SK-N-SH treated with all-trans-retinoic acid at 6 μM for 48 hours (cell line): ENCODE measurements at regions not wholly inside any gene's neighbourhood (a gene's known extent, or its start where the extent isn't known, plus 50 kb on each side); places are given as distances from the start of the nearest gene placed in this dataset.

Experiments used
- ATAC-seq: fragments of 200-7000 bp; cut with Tn5 transposase; 3 replicates; pipeline ENCODE4 v1.9.1; 2020; ENCODE audit warnings: mild to moderate bottlenecking, moderate library complexity
- ARNTL ChIP-seq: fragments of 450-650 bp; formaldehyde crosslinking; IDR thresholded peaks from 2 replicates; pipeline ENCODE4 v1.5.0; 2020; ENCODE audit warnings: low read depth, mild to moderate bottlenecking, moderate library complexity, borderline replicate concordance
- BACH2 ChIP-seq: fragments of 250-450 bp; sonication (Bioruptor Pico); IDR thresholded peaks from 2 replicates; pipeline ENCODE4 v1.9.0; 2021; ENCODE audit warnings: mild to moderate bottlenecking, borderline replicate concordance
- CSDC2 ChIP-seq: fragments of 250-450 bp; sonication (Bioruptor Pico); IDR thresholded peaks from 2 replicates; pipeline ENCODE4 v1.5.0; 2020; ENCODE audit warnings: mild to moderate bottlenecking, moderate library complexity
- ESRRG ChIP-seq: fragments of 250-450 bp; sonication (Bioruptor Pico); IDR thresholded peaks from 2 replicates; pipeline ENCODE4 v1.6.1; 2021; ENCODE audit warnings: mild to moderate bottlenecking
- GLIS3 ChIP-seq: fragments of 250-450 bp; sonication (Bioruptor Pico); IDR thresholded peaks from 2 replicates; pipeline ENCODE4 v1.5.0; 2020; ENCODE audit warnings: mild to moderate bottlenecking, moderate library complexity
- ISL1 ChIP-seq: fragments of 250-450 bp; sonication (Bioruptor Pico); IDR thresholded peaks from 2 replicates; pipeline ENCODE4 v2.1.2; 2022; ENCODE audit warnings: mild to moderate bottlenecking, moderate library complexity
- OSR1 ChIP-seq: fragments of 250-450 bp; sonication (Bioruptor Pico); IDR thresholded peaks from 2 replicates; pipeline ENCODE4 v1.8.0; 2022; ENCODE audit warnings: moderate library complexity, mild to moderate bottlenecking, inconsistent platforms
- PPARA ChIP-seq: fragments of 250-450 bp; sonication (Bioruptor Pico); IDR thresholded peaks from 2 replicates; pipeline ENCODE4 v1.5.0; 2020; ENCODE audit warnings: mild to moderate bottlenecking, borderline replicate concordance
- RARB ChIP-seq: fragments of 250-450 bp; sonication (Bioruptor Pico); IDR thresholded peaks from 2 replicates; pipeline ENCODE4 v1.8.0; 2021; ENCODE audit warnings: mild to moderate bottlenecking, moderate library complexity
- SNAI2 ChIP-seq: fragments of 250-450 bp; sonication (Bioruptor Pico); IDR thresholded peaks from 2 replicates; pipeline ENCODE4 v1.5.0; 2020; ENCODE audit warnings: mild to moderate bottlenecking, moderate library complexity
- TCF4 ChIP-seq: fragments of 250-450 bp; sonication (Bioruptor Pico); IDR thresholded peaks from 2 replicates; pipeline ENCODE4 v1.8.0; 2021; ENCODE audit warnings: mild to moderate bottlenecking, moderate library complexity, borderline replicate concordance
- TOX ChIP-seq: fragments of 250-450 bp; sonication (Bioruptor Pico); IDR thresholded peaks from 2 replicates; pipeline ENCODE4 v1.8.0; 2021; ENCODE audit warnings: mild to moderate bottlenecking, moderate library complexity, borderline replicate concordance
- ZC3H10 ChIP-seq: fragments of 250-450 bp; sonication (Bioruptor Pico); IDR thresholded peaks from 2 replicates; pipeline ENCODE4 v1.5.1; 2021; ENCODE audit warnings: mild to moderate bottlenecking, moderate library complexity
- ZFP3 ChIP-seq: fragments of 250-450 bp; sonication (Bioruptor Pico); IDR thresholded peaks from 2 replicates; pipeline ENCODE4 v1.5.0; 2020; ENCODE audit warnings: mild to moderate bottlenecking, moderate library complexity
- ZFP30 ChIP-seq: fragments of 450-650 bp; formaldehyde crosslinking; IDR thresholded peaks from 2 replicates; pipeline ENCODE4 v1.5.0; 2022; ENCODE audit warnings: mild to moderate bottlenecking, moderate library complexity
- ZNF565 ChIP-seq: fragments of 450-650 bp; formaldehyde crosslinking; conservative IDR thresholded peaks from 2 replicates; pipeline ENCODE4 v1.5.0; 2020; ENCODE audit warnings: low read depth, mild to moderate bottlenecking, moderate library complexity
- ZNF70 ChIP-seq: fragments of 450-650 bp; formaldehyde crosslinking; IDR thresholded peaks from 2 replicates; pipeline ENCODE4 v1.5.0; 2020; ENCODE audit warnings: mild to moderate bottlenecking, moderate library complexity
- ZNF8 ChIP-seq: fragments of 450-650 bp; formaldehyde crosslinking; IDR thresholded peaks from 2 replicates; pipeline ENCODE4 v1.5.0; 2020; ENCODE audit warnings: mild to moderate bottlenecking, moderate library complexity
- TF ChIP-seq, protein P1 (sequence below): fragments of 250-450 bp; sonication (Bioruptor Pico); IDR thresholded peaks from 2 replicates; pipeline ENCODE4 v1.5.1; 2020; ENCODE audit warnings: low read depth, mild to moderate bottlenecking, moderate library complexity
- TF ChIP-seq, protein P2 (sequence below): fragments of 250-450 bp; sonication (Bioruptor Pico); IDR thresholded peaks from 2 replicates; pipeline ENCODE4 v1.8.0; 2021; ENCODE audit warnings: low read depth, mild to moderate bottlenecking, moderate library complexity, borderline replicate concordance
- TF ChIP-seq, protein P3 (sequence below): fragments of 250-450 bp; sonication (Bioruptor Pico); IDR thresholded peaks from 2 replicates; pipeline ENCODE4 v1.5.0; 2020; ENCODE audit warnings: mild to moderate bottlenecking, moderate library complexity
- TF ChIP-seq, protein P4 (sequence below): fragments of 250-450 bp; sonication (Bioruptor Pico); IDR thresholded peaks from 2 replicates; pipeline ENCODE4 v1.8.0; 2020; ENCODE audit warnings: mild to moderate bottlenecking, moderate library complexity, borderline replicate concordance
- TF ChIP-seq, protein P5 (sequence below): fragments of 250-450 bp; sonication (Bioruptor Pico); IDR thresholded peaks from 2 replicates; pipeline ENCODE4 v1.5.1; 2021; ENCODE audit warnings: mild to moderate bottlenecking, moderate library complexity

DNA sequence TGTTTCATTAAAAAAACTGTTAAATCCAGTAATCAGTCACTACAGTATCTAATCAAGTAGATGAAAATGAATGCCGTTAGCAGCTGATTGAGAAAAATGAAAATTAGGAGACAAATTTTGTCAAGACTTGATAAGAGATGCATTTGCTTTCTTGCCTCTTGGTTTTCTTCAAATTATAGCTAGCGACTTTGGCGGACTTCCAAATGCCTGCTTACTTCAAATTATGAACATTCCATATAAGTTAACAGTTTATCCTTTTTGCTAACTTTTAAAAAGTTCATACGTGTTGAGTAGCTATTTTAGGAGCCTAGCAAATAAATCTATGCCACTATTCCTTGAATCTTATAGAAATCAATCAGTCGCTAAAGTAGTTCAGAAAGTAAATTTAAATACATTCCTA lies 58.8 kb downstream of the PPP4R3C start:
- TF ChIP-seq RARB (CRISPR knock-in tag) (no peak), ZFP30 (CRISPR knock-in tag) (no peak)
- no peak for ATAC-seq

DNA sequence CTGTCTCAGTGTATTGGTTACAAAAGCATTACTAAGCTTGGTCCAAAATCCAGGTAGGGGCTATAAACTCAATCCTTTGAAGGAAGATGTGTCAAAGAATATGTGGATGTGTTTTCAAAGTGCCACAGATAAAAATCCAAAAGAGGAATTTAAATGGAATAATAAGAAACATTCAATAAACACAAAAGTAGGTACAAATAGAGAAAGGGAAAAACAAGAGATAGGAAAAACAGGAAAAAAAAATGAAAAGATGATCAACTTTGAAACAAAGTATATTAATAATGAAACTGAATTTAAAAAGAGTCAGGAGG lies 64.0 kb downstream of the PPP4R3C start:
- ATAC-seq: no peak
- TF ChIP-seq, protein P1, sequence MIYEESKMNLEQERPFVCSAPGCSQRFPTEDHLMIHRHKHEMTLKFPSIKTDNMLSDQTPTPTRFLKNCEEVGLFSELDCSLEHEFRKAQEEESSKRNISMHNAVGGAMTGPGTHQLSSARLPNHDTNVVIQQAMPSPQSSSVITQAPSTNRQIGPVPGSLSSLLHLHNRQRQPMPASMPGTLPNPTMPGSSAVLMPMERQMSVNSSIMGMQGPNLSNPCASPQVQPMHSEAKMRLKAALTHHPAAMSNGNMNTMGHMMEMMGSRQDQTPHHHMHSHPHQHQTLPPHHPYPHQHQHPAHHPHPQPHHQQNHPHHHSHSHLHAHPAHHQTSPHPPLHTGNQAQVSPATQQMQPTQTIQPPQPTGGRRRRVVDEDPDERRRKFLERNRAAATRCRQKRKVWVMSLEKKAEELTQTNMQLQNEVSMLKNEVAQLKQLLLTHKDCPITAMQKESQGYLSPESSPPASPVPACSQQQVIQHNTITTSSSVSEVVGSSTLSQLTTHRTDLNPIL (CRISPR knock-in tag): no peak
- TF ChIP-seq OSR1 (CRISPR knock-in tag) (no peak), TCF4 (no peak), ZC3H10 (CRISPR knock-in tag) (no peak), ESRRG (CRISPR knock-in tag) (no peak), RARB (CRISPR knock-in tag) (no peak), PPARA (CRISPR knock-in tag) (no peak), ZFP30 (CRISPR knock-in tag) (no peak), ISL1 (CRISPR knock-in tag) (no peak), BACH2 (CRISPR knock-in tag) (no peak), ARNTL (no peak)
- TF ChIP-seq, protein P2, sequence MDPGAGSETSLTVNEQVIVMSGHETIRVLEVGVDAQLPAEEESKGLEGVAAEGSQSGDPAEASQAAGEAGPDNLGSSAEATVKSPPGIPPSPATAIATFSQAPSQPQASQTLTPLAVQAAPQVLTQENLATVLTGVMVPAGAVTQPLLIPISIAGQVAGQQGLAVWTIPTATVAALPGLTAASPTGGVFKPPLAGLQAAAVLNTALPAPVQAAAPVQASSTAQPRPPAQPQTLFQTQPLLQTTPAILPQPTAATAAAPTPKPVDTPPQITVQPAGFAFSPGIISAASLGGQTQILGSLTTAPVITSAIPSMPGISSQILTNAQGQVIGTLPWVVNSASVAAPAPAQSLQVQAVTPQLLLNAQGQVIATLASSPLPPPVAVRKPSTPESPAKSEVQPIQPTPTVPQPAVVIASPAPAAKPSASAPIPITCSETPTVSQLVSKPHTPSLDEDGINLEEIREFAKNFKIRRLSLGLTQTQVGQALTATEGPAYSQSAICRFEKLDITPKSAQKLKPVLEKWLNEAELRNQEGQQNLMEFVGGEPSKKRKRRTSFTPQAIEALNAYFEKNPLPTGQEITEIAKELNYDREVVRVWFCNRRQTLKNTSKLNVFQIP (CRISPR knock-in tag): no peak
- TF ChIP-seq, protein P3, sequence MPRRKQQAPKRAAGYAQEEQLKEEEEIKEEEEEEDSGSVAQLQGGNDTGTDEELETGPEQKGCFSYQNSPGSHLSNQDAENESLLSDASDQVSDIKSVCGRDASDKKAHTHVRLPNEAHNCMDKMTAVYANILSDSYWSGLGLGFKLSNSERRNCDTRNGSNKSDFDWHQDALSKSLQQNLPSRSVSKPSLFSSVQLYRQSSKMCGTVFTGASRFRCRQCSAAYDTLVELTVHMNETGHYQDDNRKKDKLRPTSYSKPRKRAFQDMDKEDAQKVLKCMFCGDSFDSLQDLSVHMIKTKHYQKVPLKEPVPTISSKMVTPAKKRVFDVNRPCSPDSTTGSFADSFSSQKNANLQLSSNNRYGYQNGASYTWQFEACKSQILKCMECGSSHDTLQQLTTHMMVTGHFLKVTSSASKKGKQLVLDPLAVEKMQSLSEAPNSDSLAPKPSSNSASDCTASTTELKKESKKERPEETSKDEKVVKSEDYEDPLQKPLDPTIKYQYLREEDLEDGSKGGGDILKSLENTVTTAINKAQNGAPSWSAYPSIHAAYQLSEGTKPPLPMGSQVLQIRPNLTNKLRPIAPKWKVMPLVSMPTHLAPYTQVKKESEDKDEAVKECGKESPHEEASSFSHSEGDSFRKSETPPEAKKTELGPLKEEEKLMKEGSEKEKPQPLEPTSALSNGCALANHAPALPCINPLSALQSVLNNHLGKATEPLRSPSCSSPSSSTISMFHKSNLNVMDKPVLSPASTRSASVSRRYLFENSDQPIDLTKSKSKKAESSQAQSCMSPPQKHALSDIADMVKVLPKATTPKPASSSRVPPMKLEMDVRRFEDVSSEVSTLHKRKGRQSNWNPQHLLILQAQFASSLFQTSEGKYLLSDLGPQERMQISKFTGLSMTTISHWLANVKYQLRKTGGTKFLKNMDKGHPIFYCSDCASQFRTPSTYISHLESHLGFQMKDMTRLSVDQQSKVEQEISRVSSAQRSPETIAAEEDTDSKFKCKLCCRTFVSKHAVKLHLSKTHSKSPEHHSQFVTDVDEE (CRISPR knock-in tag): no peak

DNA sequence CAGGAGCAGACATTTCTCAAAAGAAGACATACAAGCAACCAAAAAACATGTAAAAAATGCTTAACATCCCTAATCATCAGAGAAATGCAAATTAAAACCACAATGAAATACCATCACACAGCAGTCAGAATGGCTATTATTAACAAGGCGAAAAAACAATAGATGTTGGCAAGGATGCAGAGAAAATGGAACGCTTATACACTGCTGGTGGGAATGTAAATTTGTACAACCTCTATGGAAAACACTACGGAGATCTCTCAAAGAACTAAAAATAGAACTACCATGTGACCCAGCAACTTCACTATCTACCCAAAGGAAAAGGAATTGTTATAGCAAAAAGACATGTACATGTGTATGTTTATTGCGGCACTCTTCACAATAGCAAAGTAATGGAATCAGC lies 71.5 kb downstream of the PPP4R3C start:
- TF ChIP-seq, protein P1 (CRISPR knock-in tag): no peak
- TF ChIP-seq, protein P2 (CRISPR knock-in tag): no peak
- TF ChIP-seq OSR1 (CRISPR knock-in tag) (no peak), ESRRG (CRISPR knock-in tag) (no peak), ZNF565 (CRISPR knock-in tag) (no peak), CSDC2 (no peak), ZFP30 (CRISPR knock-in tag) (no peak), ISL1 (CRISPR knock-in tag) (no peak), ZNF70 (no peak), GLIS3 (CRISPR knock-in tag) (no peak), RARB (CRISPR knock-in tag) (no peak)
- no peak for ATAC-seq

DNA sequence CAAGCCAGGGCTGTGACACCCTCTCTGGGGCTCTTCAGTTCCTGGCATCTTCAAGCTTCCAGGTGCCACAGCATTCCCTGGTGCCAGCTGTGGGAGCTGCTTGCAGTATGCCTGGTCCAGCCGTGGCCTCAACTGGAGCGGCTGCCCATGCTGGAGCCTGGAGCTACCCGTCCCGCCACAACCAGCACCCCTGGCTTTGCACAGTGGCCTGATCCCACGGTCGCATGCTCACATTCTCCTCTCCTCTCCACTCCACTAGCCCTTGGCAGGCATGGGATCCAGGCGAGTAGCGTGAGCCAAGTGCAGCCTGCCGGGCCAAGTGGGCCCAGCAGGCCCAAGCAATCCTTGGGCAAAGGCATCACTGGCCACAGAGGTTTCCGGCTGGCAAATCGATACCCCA lies 81.7 kb downstream of the PPP4R3C start:
- no peak for ATAC-seq
- TF ChIP-seq SNAI2 (CRISPR knock-in tag): no peak
- TF ChIP-seq ESRRG (CRISPR knock-in tag): no peak
- no peak for TF ChIP-seq ARNTL
- TF ChIP-seq ZFP3 (CRISPR knock-in tag): no peak
- TF ChIP-seq TOX: no peak
- TF ChIP-seq, protein P4, sequence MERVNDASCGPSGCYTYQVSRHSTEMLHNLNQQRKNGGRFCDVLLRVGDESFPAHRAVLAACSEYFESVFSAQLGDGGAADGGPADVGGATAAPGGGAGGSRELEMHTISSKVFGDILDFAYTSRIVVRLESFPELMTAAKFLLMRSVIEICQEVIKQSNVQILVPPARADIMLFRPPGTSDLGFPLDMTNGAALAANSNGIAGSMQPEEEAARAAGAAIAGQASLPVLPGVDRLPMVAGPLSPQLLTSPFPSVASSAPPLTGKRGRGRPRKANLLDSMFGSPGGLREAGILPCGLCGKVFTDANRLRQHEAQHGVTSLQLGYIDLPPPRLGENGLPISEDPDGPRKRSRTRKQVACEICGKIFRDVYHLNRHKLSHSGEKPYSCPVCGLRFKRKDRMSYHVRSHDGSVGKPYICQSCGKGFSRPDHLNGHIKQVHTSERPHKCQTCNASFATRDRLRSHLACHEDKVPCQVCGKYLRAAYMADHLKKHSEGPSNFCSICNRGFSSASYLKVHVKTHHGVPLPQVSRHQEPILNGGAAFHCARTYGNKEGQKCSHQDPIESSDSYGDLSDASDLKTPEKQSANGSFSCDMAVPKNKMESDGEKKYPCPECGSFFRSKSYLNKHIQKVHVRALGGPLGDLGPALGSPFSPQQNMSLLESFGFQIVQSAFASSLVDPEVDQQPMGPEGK (CRISPR knock-in tag): no peak
- TF ChIP-seq, protein P5, sequence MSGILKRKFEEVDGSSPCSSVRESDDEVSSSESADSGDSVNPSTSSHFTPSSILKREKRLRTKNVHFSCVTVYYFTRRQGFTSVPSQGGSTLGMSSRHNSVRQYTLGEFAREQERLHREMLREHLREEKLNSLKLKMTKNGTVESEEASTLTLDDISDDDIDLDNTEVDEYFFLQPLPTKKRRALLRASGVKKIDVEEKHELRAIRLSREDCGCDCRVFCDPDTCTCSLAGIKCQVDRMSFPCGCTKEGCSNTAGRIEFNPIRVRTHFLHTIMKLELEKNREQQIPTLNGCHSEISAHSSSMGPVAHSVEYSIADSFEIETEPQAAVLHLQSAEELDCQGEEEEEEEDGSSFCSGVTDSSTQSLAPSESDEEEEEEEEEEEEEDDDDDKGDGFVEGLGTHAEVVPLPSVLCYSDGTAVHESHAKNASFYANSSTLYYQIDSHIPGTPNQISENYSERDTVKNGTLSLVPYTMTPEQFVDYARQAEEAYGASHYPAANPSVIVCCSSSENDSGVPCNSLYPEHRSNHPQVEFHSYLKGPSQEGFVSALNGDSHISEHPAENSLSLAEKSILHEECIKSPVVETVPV: no peak
- TF ChIP-seq ISL1 (CRISPR knock-in tag): no peak
- TF ChIP-seq CSDC2: no peak
- no peak for TF ChIP-seq ZNF565 (CRISPR knock-in tag)
- TF ChIP-seq ZNF70: no peak
- no peak for TF ChIP-seq ZNF8 (CRISPR knock-in tag)
- no peak for TF ChIP-seq OSR1 (CRISPR knock-in tag)
- TF ChIP-seq RARB (CRISPR knock-in tag): no peak
- no peak for TF ChIP-seq ZC3H10 (CRISPR knock-in tag)
- TF ChIP-seq BACH2 (CRISPR knock-in tag): no peak
- TF ChIP-seq TCF4: no peak
- TF ChIP-seq GLIS3 (CRISPR knock-in tag): no peak
